GM12878 (cell line): ENCODE measurements at regions not wholly inside any gene's neighbourhood (a gene's known extent, or its start where the extent isn't known, plus 50 kb on each side); places are given as distances from the start of the nearest gene placed in this dataset.

Experiments
- ATAC-seq: fragments of 200-7000 bp; cut with Tn5 transposase; 3 replicates; pipeline ENCODE4 v1.9.1; 2020; ENCODE audit warnings: mild to moderate bottlenecking, moderate library complexity
- BruUV-seq: library from RNA; stranded (reverse); fragments of 400-500 nt; replicated peaks from 2 replicates; lab custom pipeline; 2021; lab: Mats Ljungman, UMichigan
- CTCF ChIA-PET: fragments of 300-600 bp; sonication (Branson Sonifier 250); formaldehyde crosslinking; extraction: SDS; loops from one replicate; lab custom pipeline; 2021; ENCODE audit warnings: inconsistent platforms; lab: Yijun Ruan, JAX
- POLR2A ChIA-PET: fragments of 350-600 bp; formaldehyde crosslinking; extraction: SDS; loops from one replicate; lab custom pipeline; 2021; ENCODE audit warnings: inconsistent platforms; lab: Charles Lee
- RAD21 ChIA-PET: fragments of 300-600 bp; sonication (Branson Sonifier 250); formaldehyde crosslinking; loops from one replicate; lab custom pipeline; 2023; ENCODE audit warnings: antibody characterized with exemption; ENCODE audit not compliant: unreplicated experiment; lab: Charles Lee
- SMC1A ChIA-PET: fragments of 300-600 bp; sonication (Branson Sonifier 250); formaldehyde crosslinking; loops from one replicate; lab custom pipeline; 2023; ENCODE audit not compliant: unreplicated experiment, uncharacterized antibody; lab: Charles Lee
- DNase-seq: peaks from one replicate; pipeline ENCODE4 v3.0.0-alpha.2; 2011; ENCODE audit warnings: low read depth, low spot score
- FAIRE-seq: peaks from 3 replicates; lab custom pipeline; 2011; peaks lifted over from hg19 to GRCh38; lab: Jason Lieb, UNC
- H2AFZ ChIP-seq: 2 replicates; pipeline ENCODE4 v1.6.0; 2011; ENCODE audit warnings: low read depth, low read length, control low read depth; ENCODE audit not compliant: control insufficient read depth
- H3K27ac ChIP-seq: 2 replicates; pipeline ENCODE4 v1.5.1; 2011; ENCODE audit warnings: control low read depth; ENCODE audit not compliant: control insufficient read depth, insufficient read depth
- H3K27me3 ChIP-seq, 2 experiments: replicated peaks in 1 of 2; 2 replicates each; pipeline versions ENCODE4 v1.6.0 to v1.6.1; 2011; ENCODE audit warnings: low read length in 1 of 2; ENCODE audit not compliant: control insufficient read depth in 2 of 2, insufficient read depth in 2 of 2
- H3K36me3 ChIP-seq, 2 experiments: 2 replicates each; pipeline ENCODE4 v1.5.1; 2011; ENCODE audit warnings: low read length in 1 of 2; ENCODE audit not compliant: control insufficient read depth in 2 of 2, insufficient read depth in 2 of 2
- H3K4me1 ChIP-seq: 2 replicates; pipeline ENCODE4 v1.6.1; 2011; ENCODE audit warnings: mild to moderate bottlenecking, low read length, moderate library complexity, mixed read lengths; ENCODE audit not compliant: control insufficient read depth, insufficient read depth
- H3K4me2 ChIP-seq: 2 replicates; pipeline ENCODE4 v1.6.0; 2011; ENCODE audit warnings: control low read depth; ENCODE audit not compliant: control insufficient read depth, insufficient read depth
- H3K4me3 ChIP-seq: fragments of 200-600 bp; sonication (generic); 2 replicates; pipeline ENCODE4 v1.5.1; 2016
- H3K79me2 ChIP-seq: 2 replicates; pipeline ENCODE4 v1.6.0; 2011; ENCODE audit warnings: low read length; ENCODE audit not compliant: control insufficient read depth, insufficient read depth
- H3K9ac ChIP-seq: 2 replicates; pipeline ENCODE4 v1.8.0; 2011; ENCODE audit warnings: low read length, control low read depth, mixed read lengths; ENCODE audit not compliant: control insufficient read depth, insufficient read depth
- H3K9me3 ChIP-seq: replicated peaks from 3 replicates; pipeline ENCODE4 v1.5.1; 2011; ENCODE audit warnings: mild to moderate bottlenecking, low read length; ENCODE audit not compliant: control insufficient read depth, insufficient read depth
- H4K20me1 ChIP-seq: 2 replicates; pipeline ENCODE4 v1.6.0; 2011; ENCODE audit not compliant: control insufficient read depth, insufficient read depth
- CHD2 ChIP-seq: IDR thresholded peaks from 2 replicates; pipeline ENCODE4 v1.6.1; 2011; ENCODE audit warnings: low read depth, low read length, improper control_type of control experiment, borderline replicate concordance
- E2F8 ChIP-seq: fragments of 450-650 bp; IDR thresholded peaks from 2 replicates; pipeline ENCODE4 v1.6.1; 2018; ENCODE audit warnings: mild to moderate bottlenecking, low read depth, moderate library complexity; ENCODE audit not compliant: partially characterized antibody
- FOXM1 ChIP-seq: IDR thresholded peaks from 2 replicates; pipeline ENCODE4 v1.6.1; 2012; ENCODE audit warnings: low read depth, mild to moderate bottlenecking, inconsistent platforms, low read length, moderate library complexity
- JUND ChIP-seq: IDR thresholded peaks from 2 replicates; pipeline ENCODE4 v1.6.1; 2012; ENCODE audit warnings: low read depth, mild to moderate bottlenecking, low read length, improper control_type of control experiment, moderate library complexity
- MTA3 ChIP-seq: IDR thresholded peaks from 2 replicates; pipeline ENCODE4 v1.6.1; 2012; ENCODE audit warnings: low read length, inconsistent platforms, borderline replicate concordance
- NFXL1 ChIP-seq: fragments of 450-650 bp; IDR thresholded peaks from 2 replicates; pipeline ENCODE4 v1.6.1; 2017; ENCODE audit warnings: antibody characterized with exemption, mild to moderate bottlenecking, borderline replicate concordance
- NR2C1 ChIP-seq: fragments of 450-650 bp; IDR thresholded peaks from 2 replicates; pipeline ENCODE4 v1.6.1; 2017; ENCODE audit warnings: antibody characterized with exemption, mild to moderate bottlenecking, moderate library complexity
- TCF7 ChIP-seq: IDR thresholded peaks from 2 replicates; pipeline ENCODE4 v1.6.1; 2014; ENCODE audit warnings: antibody characterized with exemption, borderline replicate concordance
- ZNF207 ChIP-seq: fragments of 450-650 bp; IDR thresholded peaks from 2 replicates; pipeline ENCODE4 v1.6.1; 2014; ENCODE audit warnings: antibody characterized with exemption, mild to moderate bottlenecking, borderline replicate concordance
- ZNF217 ChIP-seq: fragments of 450-650 bp; IDR thresholded peaks from 2 replicates; pipeline ENCODE4 v1.6.1; 2017; ENCODE audit warnings: antibody characterized with exemption, mild to moderate bottlenecking
- ZZZ3 ChIP-seq: IDR thresholded peaks from 2 replicates; pipeline ENCODE4 v1.6.1; 2011; ENCODE audit warnings: low read depth; ENCODE audit not compliant: control insufficient read depth, insufficient read length
- WGBS: methylation state at CpG from one replicate; pipeline ENCODE4 v1.1.6; 2016; ENCODE audit warnings: low lambda C conversion rate; ENCODE audit not compliant: insufficient replicate concordance, insufficient coverage; ENCODE audit errors: missing lambda C conversion rate; 5-methylcytosine and 5-hydroxymethylcytosine counted together
- in situ Hi-C: fragments of 300-500 bp; cut with MboI; formaldehyde crosslinking; loops from 9 replicates; pipeline ENCODE4 v1.14.3; 2018; ENCODE audit warnings: mixed read lengths
- intact Hi-C: fragments of 100-400 bp; cut with micrococcal nuclease; formaldehyde crosslinking; loops from one replicate; pipeline ENCODE4 v1.14.2; 2022; ENCODE audit not compliant: unreplicated experiment

- no peaks in the 10 kb centered on the region for H3K4me1 ChIP-seq
Observed at GRCh38 chr11:133697603-133698180, 147.6 kb downstream of the SPATA19 start.

More at GRCh38 chr11:133697603-133698180, 147.6 kb downstream of the SPATA19 start:
- intact Hi-C loops (no loop called here), in situ Hi-C loops (no loop called here)
- CTCF ChIA-PET, result no interaction called here
- no peak for DNase-seq
- Histone ChIP-seq H4K20me1 (no peaks in the 10 kb centered on the region), H3K79me2 (no peaks in the 10 kb centered on the region), H3K27me3 (no peaks in the 10 kb centered on the region; a peak in 1 of 4 replicates), H3K27ac (no peak overlapping the region), H3K4me3 (no peak overlapping the region), H3K9ac (no peak overlapping the region), H3K36me3 (no peaks in the 10 kb centered on the region), H2AFZ (no peak overlapping the region), H3K9me3 (no peaks in the 10 kb centered on the region), H3K4me2 (no peak overlapping the region)
- POLR2A ChIA-PET, result no interaction called here
- no peak for ATAC-seq
- SMC1A ChIA-PET, result no interaction called here
- 42% methylated on average over 4 of the region's 4 CpGs for WGBS
- BruUV-seq, result no TSS peak
- FAIRE-seq, result no peak
- RAD21 ChIA-PET, result no interaction called here
- TF ChIP-seq NFXL1, result no peak
- no peak for TF ChIP-seq CHD2
- TF ChIP-seq ZZZ3, result no peak
- TF ChIP-seq E2F8, result no peak
- TF ChIP-seq FOXM1, result no peak
- no peak for TF ChIP-seq ZNF207
- TF ChIP-seq JUND, result no peak
- no peak for TF ChIP-seq TCF7
- no peak for TF ChIP-seq NR2C1
- TF ChIP-seq MTA3, result no peak
- no peak for TF ChIP-seq ZNF217
